Naive thymus-derived CD4-positive, alpha-beta T cell (primary cell): ENCODE measurements at regions not wholly inside any gene's neighbourhood (a gene's known extent, or its start where the extent isn't known, plus 50 kb on each side); places are given as distances from the start of the nearest gene placed in this dataset.

Source experiments
- ATAC-seq: fragments of 150-1000 bp; cut with Tn5 transposase; 2 replicates; pipeline ENCODE4 v1.10.0; 2021; ENCODE audit warnings: mild to moderate bottlenecking, moderate library complexity
- CTCF ChIA-PET: fragments of 350-600 bp; sonication (Branson Sonifier 250); formaldehyde crosslinking; loops from one replicate; lab custom pipeline; 2021; ENCODE audit warnings: antibody characterized with exemption; lab: Charles Lee
- POLR2A ChIA-PET: fragments of 350-600 bp; sonication (Branson Sonifier 250); formaldehyde crosslinking; loops from one replicate; lab custom pipeline; 2021; ENCODE audit warnings: antibody characterized with exemption, inconsistent platforms; lab: Charles Lee
- DNase-seq, 9 donors: peaks; one replicate each; pipeline versions ENCODE4 v3.0.0 to v3.0.0-alpha.2; 2020 to 2022; ENCODE audit warnings: mixed read lengths in 1 of 9
- H3K27ac ChIP-seq: one replicate; pipeline ENCODE4 v1.7.0; 2013; ENCODE audit warnings: mild to moderate bottlenecking, low read depth, low read length, moderate library complexity
- H3K27me3 ChIP-seq, 2 donors: one replicate each; pipeline ENCODE4 v1.7.0; 2013; ENCODE audit warnings: low read length in 2 of 2, mild to moderate bottlenecking in 2 of 2, moderate library complexity in 2 of 2; ENCODE audit not compliant: control insufficient read depth in 2 of 2, insufficient read depth in 2 of 2
- H3K36me3 ChIP-seq, 3 experiments: 1 replicate in 2 of 3; 2 replicates in 1 of 3; pipeline ENCODE4 v1.7.0; 2013; ENCODE audit warnings: low read length in 3 of 3, mild to moderate bottlenecking in 3 of 3, moderate library complexity in 1 of 3; ENCODE audit not compliant: insufficient read depth in 3 of 3, control insufficient read depth in 2 of 3
- H3K4me1 ChIP-seq, 2 donors: one replicate each; pipeline ENCODE4 v1.7.0; 2013; ENCODE audit warnings: low read length in 2 of 2, mild to moderate bottlenecking in 2 of 2, moderate library complexity in 1 of 2; ENCODE audit not compliant: control insufficient read depth in 2 of 2, insufficient read depth in 2 of 2
- H3K4me3 ChIP-seq: 2 replicates; pipeline ENCODE4 v1.7.0; 2013; ENCODE audit warnings: mild to moderate bottlenecking, low read length
- H3K9me3 ChIP-seq, 3 experiments: 1 replicate in 2 of 3; 2 replicates in 1 of 3; pipeline ENCODE4 v1.7.0; 2013; ENCODE audit warnings: low read length in 3 of 3; ENCODE audit not compliant: control insufficient read depth in 2 of 3
- H3K27ac Mint-ChIP-seq, 9 donors: one replicate each; pipeline ENCODE4 v1.8.0; 2020 to 2022; ENCODE audit warnings: mixed read lengths in 9 of 9, mild to moderate bottlenecking in 8 of 9, moderate library complexity in 5 of 9, inconsistent platforms in 2 of 9
- H3K27me3 Mint-ChIP-seq, 5 donors: one replicate each; pipeline ENCODE4 v1.8.0; 2021 to 2022; ENCODE audit warnings: mixed read lengths in 5 of 5, mild to moderate bottlenecking in 1 of 5
- H3K36me3 Mint-ChIP-seq, 5 donors: one replicate each; pipeline ENCODE4 v1.8.0; 2020 to 2022; ENCODE audit warnings: mixed read lengths in 5 of 5, mild to moderate bottlenecking in 3 of 5, inconsistent platforms in 1 of 5
- H3K4me1 Mint-ChIP-seq, 7 donors: one replicate each; pipeline ENCODE4 v1.8.0; 2020 to 2022; ENCODE audit warnings: mixed read lengths in 7 of 7, mild to moderate bottlenecking in 3 of 7, inconsistent platforms in 1 of 7
- H3K4me3 Mint-ChIP-seq, 10 donors: one replicate each; pipeline ENCODE4 v1.8.0; 2020 to 2022; ENCODE audit warnings: mild to moderate bottlenecking in 10 of 10, mixed read lengths in 10 of 10, moderate library complexity in 6 of 10, inconsistent platforms in 2 of 10
- H3K9me3 Mint-ChIP-seq, 11 donors: one replicate each; pipeline ENCODE4 v1.8.0; 2020 to 2022; ENCODE audit warnings: mixed read lengths in 11 of 11, mild to moderate bottlenecking in 4 of 11, inconsistent platforms in 1 of 11, moderate library complexity in 1 of 11
- intact Hi-C, 2 donors: fragments of 100-400 bp; cut with micrococcal nuclease; formaldehyde crosslinking; loops; one replicate each; pipeline ENCODE4 v1.15.1; 2023

GRCh38 chr15:35755237-35755802 lies 209.4 kb upstream of the DPH6 start:
- ChIA-PET POLR2A (no interaction called here), CTCF (no interaction called here)
- no peak overlapping the region for H3K27ac ChIP-seq
- H3K9me3 ChIP-seq = no peaks in the 10 kb centered on the region
- DNase-seq (no peak), ATAC-seq (no peak)
- H3K4me3 ChIP-seq = no peak overlapping the region
- intact Hi-C loops = loop anchor here in 1 of 2 donors (10.0 kb wide), 1 partner anchor 1379 kb away; no protein-coding TSS in a partner anchor
- H3K9me3 Mint-ChIP-seq = no peaks in the 10 kb centered on the region
- H3K4me3 Mint-ChIP-seq = no peak overlapping the region
- H3K4me1 Mint-ChIP-seq = no peaks in the 10 kb centered on the region
- no peaks in the 10 kb centered on the region for H3K27me3 ChIP-seq
- no peaks in the 10 kb centered on the region for H3K36me3 ChIP-seq
- no peak overlapping the region for H3K27ac Mint-ChIP-seq
- peaks cover 6 to 21% (median 12%) of the 10 kb centered on the region in 5 donors for H3K27me3 Mint-ChIP-seq
- H3K36me3 Mint-ChIP-seq = no peaks in the 10 kb centered on the region
- no peaks in the 10 kb centered on the region for H3K4me1 ChIP-seq

GRCh38 chr15:35756623-35757022 lies 210.7 kb upstream of the DPH6 start:
- CTCF ChIA-PET = no interaction called here
- Histone ChIP-seq H3K27me3 (no peaks in the 10 kb centered on the region), H3K4me1 (no peaks in the 10 kb centered on the region), H3K4me3 (no peak overlapping the region), H3K9me3 (no peaks in the 10 kb centered on the region), H3K36me3 (no peaks in the 10 kb centered on the region), H3K27ac (no peak overlapping the region)
- POLR2A ChIA-PET = no interaction called here
- H3K27me3 Mint-ChIP-seq = peaks cover 2 to 19% (median 8%) of the 10 kb centered on the region in 5 donors
- ATAC-seq = no peak
- H3K9me3 Mint-ChIP-seq = no peaks in the 10 kb centered on the region
- H3K36me3 Mint-ChIP-seq = no peaks in the 10 kb centered on the region
- no peak overlapping the region for H3K4me3 Mint-ChIP-seq
- no peaks in the 10 kb centered on the region for H3K4me1 Mint-ChIP-seq
- H3K27ac Mint-ChIP-seq = no peak overlapping the region
- intact Hi-C loops = loop anchor here in 1 of 2 donors (10.0 kb wide), 1 partner anchor 1378 kb away; no protein-coding TSS in a partner anchor
- DNase-seq = no peak

GRCh38 chr15:35757361-35757760 lies 211.4 kb upstream of the DPH6 start:
- intact Hi-C loops = loop anchor here in 1 of 2 donors (10.0 kb wide), 1 partner anchor 1377 kb away; no protein-coding TSS in a partner anchor
- H3K27me3 Mint-ChIP-seq = peaks cover 2 to 19% (median 8%) of the 10 kb centered on the region in 5 donors
- H3K4me3 ChIP-seq = no peak overlapping the region
- H3K27me3 ChIP-seq = no peaks in the 10 kb centered on the region
- ATAC-seq (no peak), DNase-seq (no peak)
- no peaks in the 10 kb centered on the region for H3K36me3 Mint-ChIP-seq
- CTCF ChIA-PET = no interaction called here
- no peaks in the 10 kb centered on the region for H3K9me3 Mint-ChIP-seq
- H3K9me3 ChIP-seq = no peaks in the 10 kb centered on the region
- no peak overlapping the region for H3K4me3 Mint-ChIP-seq
- POLR2A ChIA-PET = no interaction called here
- H3K36me3 ChIP-seq = no peaks in the 10 kb centered on the region
- no peak overlapping the region for H3K27ac ChIP-seq
- no peaks in the 10 kb centered on the region for H3K4me1 Mint-ChIP-seq
- H3K4me1 ChIP-seq = no peaks in the 10 kb centered on the region
- H3K27ac Mint-ChIP-seq = no peak overlapping the region

- no peak overlapping the region for H3K4me3 Mint-ChIP-seq
- H3K27me3 Mint-ChIP-seq = peaks cover 2 to 19% (median 8%) of the 10 kb centered on the region in 5 donors
- intact Hi-C loops = loop anchor here in 1 of 2 donors (10.0 kb wide), 1 partner anchor 1377 kb away; no protein-coding TSS in a partner anchor
- H3K4me1 Mint-ChIP-seq = no peaks in the 10 kb centered on the region
- POLR2A ChIA-PET = no interaction called here
- CTCF ChIA-PET = no interaction called here
- no peak overlapping the region for H3K27ac Mint-ChIP-seq
- DNase-seq (no peak), ATAC-seq (no peak)
- Histone ChIP-seq H3K36me3 (no peaks in the 10 kb centered on the region), H3K4me3 (no peak overlapping the region), H3K9me3 (no peaks in the 10 kb centered on the region), H3K4me1 (no peaks in the 10 kb centered on the region), H3K27ac (no peak overlapping the region), H3K27me3 (no peaks in the 10 kb centered on the region)
- no peaks in the 10 kb centered on the region for H3K9me3 Mint-ChIP-seq
- no peaks in the 10 kb centered on the region for H3K36me3 Mint-ChIP-seq
Observed at GRCh38 chr15:35757765-35758164, 211.8 kb upstream of the DPH6 start.

GRCh38 chr15:35764661-35765519 lies 218.9 kb upstream of the DPH6 start:
- Histone ChIP-seq H3K36me3 (no peaks in the 10 kb centered on the region), H3K27me3 (no peaks in the 10 kb centered on the region), H3K4me3 (no peak overlapping the region), H3K9me3 (no peaks in the 10 kb centered on the region), H3K27ac (no peak overlapping the region), H3K4me1 (no peaks in the 10 kb centered on the region)
- intact Hi-C loops = no loop called here
- POLR2A ChIA-PET = no interaction called here
- Mint-ChIP-seq H3K4me3 (no peak overlapping the region), H3K36me3 (no peaks in the 10 kb centered on the region), H3K27me3 (peaks cover 0 to 11% (median 6%) of the 10 kb centered on the region in 5 donors), H3K4me1 (no peaks in the 10 kb centered on the region), H3K9me3 (no peaks in the 10 kb centered on the region), H3K27ac (no peak overlapping the region)
- ATAC-seq = no peak
- DNase-seq = no peak
- CTCF ChIA-PET = no interaction called here

GRCh38 chr15:35768949-35769348 lies 223.0 kb upstream of the DPH6 start:
- intact Hi-C loops = no loop called here

More at GRCh38 chr15:35768949-35769348, 223.0 kb upstream of the DPH6 start:
- Mint-ChIP-seq H3K4me3 (no peak overlapping the region), H3K4me1 (no peaks in the 10 kb centered on the region), H3K36me3 (no peaks in the 10 kb centered on the region), H3K9me3 (peaks cover 0 to 2% (median 0%) of the 10 kb centered on the region in 11 donors), H3K27me3 (peaks cover 0 to 12% (median 3%) of the 10 kb centered on the region in 5 donors), H3K27ac (no peak overlapping the region)
- POLR2A ChIA-PET = no interaction called here
- DNase-seq (no peak), ATAC-seq (no peak)
- no peak overlapping the region for H3K4me3 ChIP-seq
- H3K4me1 ChIP-seq = no peaks in the 10 kb centered on the region
- H3K27me3 ChIP-seq = no peaks in the 10 kb centered on the region
- no peaks in the 10 kb centered on the region for H3K9me3 ChIP-seq
- H3K36me3 ChIP-seq = no peaks in the 10 kb centered on the region
- CTCF ChIA-PET = no interaction called here
- no peak overlapping the region for H3K27ac ChIP-seq
